ENCODE measurements at regions not wholly inside any gene's neighbourhood (a gene's known extent, or its start where the extent isn't known, plus 50 kb on each side); places are given as distances from the start of the nearest gene placed in this dataset.
"Not testable (repeated sequence)": the region's sequence is repeated elsewhere in the genome, so short reads cannot be mapped to it uniquely, and the experiment has no call there.

GRCh38 chr1:58201492-58202106, 344.9 kb downstream of the OMA1 start:
- in situ Hi-C loops (cut with HindIII; ENCODE audit: low sequenced_read_pairs) = no loop called here

- in situ Hi-C loops (cut with HindIII; ENCODE audit: low sequenced_read_pairs) = no loop called here
Observed at GRCh38 chr1:58200437-58200836, 346.1 kb downstream of the OMA1 start.

GRCh38 chr1:58197811-58198210, 348.7 kb downstream of the OMA1 start:
- in situ Hi-C loops (cut with HindIII; ENCODE audit: low sequenced_read_pairs) = no loop called here

- in situ Hi-C loops (cut with HindIII; ENCODE audit: low sequenced_read_pairs) = no loop called here
Observed at GRCh38 chr1:58190267-58190988, 356.1 kb downstream of the OMA1 start.

GRCh38 chr1:58189453-58189852, 357.1 kb downstream of the OMA1 start:
- in situ Hi-C loops (cut with HindIII; ENCODE audit: low sequenced_read_pairs) = no loop called here

- in situ Hi-C loops (cut with HindIII; ENCODE audit: low sequenced_read_pairs) = no loop called here
Observed at GRCh38 chr1:58183286-58183685, 363.2 kb downstream of the OMA1 start.

GRCh38 chr1:58180537-58180936, 366.0 kb downstream of the OMA1 start:
- in situ Hi-C loops (cut with HindIII; ENCODE audit: low sequenced_read_pairs) = no loop called here

GRCh38 chr1:58169160-58169559, 377.4 kb downstream of the OMA1 start:
- in situ Hi-C loops (cut with HindIII; ENCODE audit: low sequenced_read_pairs) = not testable (repeated sequence)

- in situ Hi-C loops (cut with HindIII; ENCODE audit: low sequenced_read_pairs) = not testable (repeated sequence)
Observed at GRCh38 chr1:58167131-58167530, 379.4 kb downstream of the OMA1 start.

GRCh38 chr1:58166417-58166816, 380.1 kb downstream of the OMA1 start:
- in situ Hi-C loops (cut with HindIII; ENCODE audit: low sequenced_read_pairs) = no loop called here

- in situ Hi-C loops (cut with HindIII; ENCODE audit: low sequenced_read_pairs) = no loop called here
Observed at GRCh38 chr1:58165073-58165472, 381.5 kb downstream of the OMA1 start.

- in situ Hi-C loops (cut with HindIII; ENCODE audit: low sequenced_read_pairs) = no loop called here
Observed at GRCh38 chr1:58162952-58163550, 383.5 kb downstream of the OMA1 start.

- in situ Hi-C loops (cut with HindIII; ENCODE audit: low sequenced_read_pairs) = no loop called here
Observed at GRCh38 chr1:58159434-58159830, 387.1 kb downstream of the OMA1 start.

- in situ Hi-C loops (cut with HindIII; ENCODE audit: low sequenced_read_pairs) = no loop called here
Observed at GRCh38 chr1:58158506-58159433, 387.8 kb downstream of the OMA1 start.

GRCh38 chr1:58158016-58158415, 388.5 kb downstream of the OMA1 start:
- in situ Hi-C loops (cut with HindIII; ENCODE audit: low sequenced_read_pairs) = no loop called here

- in situ Hi-C loops (cut with HindIII; ENCODE audit: low sequenced_read_pairs) = no loop called here
Observed at GRCh38 chr1:58157256-58157655, 389.3 kb downstream of the OMA1 start.

- in situ Hi-C loops (cut with HindIII; ENCODE audit: low sequenced_read_pairs) = no loop called here
Observed at GRCh38 chr1:58156831-58157230, 389.7 kb downstream of the OMA1 start.

GRCh38 chr1:58156124-58156468, 390.4 kb downstream of the OMA1 start:
- in situ Hi-C loops (cut with HindIII; ENCODE audit: low sequenced_read_pairs) = no loop called here

- in situ Hi-C loops (cut with HindIII; ENCODE audit: low sequenced_read_pairs) = no loop called here
Observed at GRCh38 chr1:58155418-58156123, 391.0 kb downstream of the OMA1 start.

GRCh38 chr1:58154256-58154655, 392.3 kb downstream of the OMA1 start:
- in situ Hi-C loops (cut with HindIII; ENCODE audit: low sequenced_read_pairs) = no loop called here

GRCh38 chr1:58152697-58153096, 393.8 kb downstream of the OMA1 start:
- in situ Hi-C loops (cut with HindIII; ENCODE audit: low sequenced_read_pairs) = no loop called here
